HG03135 (cell line): ENCODE measurements at regions not wholly inside any gene's neighbourhood (a gene's known extent, or its start where the extent isn't known, plus 50 kb on each side); places are given as distances from the start of the nearest gene placed in this dataset.

ENCODE experiments used
- ATAC-seq: cut with Tn5 transposase; IDR thresholded peaks from one replicate; pipeline ENCODE4 v1.9.1; 2021; ENCODE audit warnings: mild to moderate bottlenecking, moderate library complexity; ENCODE audit not compliant: unreplicated experiment

- ATAC-seq = no peak
These were observed 79.0 kb upstream of the ZNF536 start for GRCh38 chr19:30293051-30293785.

- no peak for ATAC-seq
These were observed 74.2 kb upstream of the ZNF536 start for GRCh38 chr19:30297969-30298368.

- no peak for ATAC-seq
These were observed 69.0 kb upstream of the ZNF536 start for GRCh38 chr19:30303131-30303654.

- no peak for ATAC-seq
These were observed 67.6 kb upstream of the ZNF536 start for GRCh38 chr19:30304540-30304939.

- ATAC-seq = no peak
These were observed 66.7 kb upstream of the ZNF536 start for GRCh38 chr19:30305346-30306060.

- ATAC-seq = no peak
These were observed 64.8 kb upstream of the ZNF536 start for GRCh38 chr19:30307191-30307974.

DNA sequence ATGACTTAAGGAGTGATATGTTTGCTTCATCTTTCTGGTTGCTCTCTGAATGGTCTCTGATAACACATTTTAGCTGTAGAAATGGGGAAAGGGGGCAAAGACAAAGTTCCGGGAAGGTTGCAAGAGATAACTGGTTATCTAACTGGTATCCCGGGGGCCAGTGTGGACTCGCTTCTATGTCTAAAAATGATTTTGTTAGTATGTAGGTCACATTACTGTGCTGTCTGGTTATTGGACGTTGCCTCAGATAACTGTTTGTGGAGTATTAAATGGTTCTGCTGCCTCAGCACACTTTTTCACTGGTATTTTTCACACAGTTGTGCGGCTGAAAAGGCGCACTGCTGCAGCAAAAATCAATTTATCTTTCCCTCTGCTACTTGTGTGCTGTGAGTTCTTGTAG lies 63.0 kb upstream of the ZNF536 start:
- ATAC-seq = no peak

- no peak for ATAC-seq
These were observed 62.1 kb upstream of the ZNF536 start for GRCh38 chr19:30309905-30310601.

GRCh38 chr19:30310602-30311263 lies 61.5 kb upstream of the ZNF536 start:
- no peak for ATAC-seq

DNA sequence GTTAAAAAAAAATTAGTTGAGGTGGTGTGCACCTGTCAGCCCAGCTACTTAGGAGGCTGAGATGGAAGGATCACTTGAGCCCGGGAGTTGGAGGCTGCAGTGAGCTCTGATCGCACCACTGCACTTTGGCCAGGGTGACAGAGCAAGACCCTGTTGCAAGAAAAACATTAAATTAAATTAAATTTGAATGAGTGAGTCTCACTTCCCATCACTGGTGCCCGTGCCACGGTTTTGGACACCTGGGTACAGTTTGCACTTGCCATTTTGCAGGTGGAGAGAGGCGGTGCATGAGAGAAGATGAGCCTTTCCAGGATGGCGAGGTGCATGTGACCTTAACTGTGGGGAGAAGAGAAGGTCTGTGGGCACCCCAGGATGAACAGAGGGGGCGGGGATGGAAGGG lies 60.3 kb upstream of the ZNF536 start:
- no peak for ATAC-seq

- no peak for ATAC-seq
These were observed 59.4 kb upstream of the ZNF536 start for GRCh38 chr19:30312582-30313352.

GRCh38 chr19:30313353-30313750 lies 58.8 kb upstream of the ZNF536 start:
- no peak for ATAC-seq

DNA sequence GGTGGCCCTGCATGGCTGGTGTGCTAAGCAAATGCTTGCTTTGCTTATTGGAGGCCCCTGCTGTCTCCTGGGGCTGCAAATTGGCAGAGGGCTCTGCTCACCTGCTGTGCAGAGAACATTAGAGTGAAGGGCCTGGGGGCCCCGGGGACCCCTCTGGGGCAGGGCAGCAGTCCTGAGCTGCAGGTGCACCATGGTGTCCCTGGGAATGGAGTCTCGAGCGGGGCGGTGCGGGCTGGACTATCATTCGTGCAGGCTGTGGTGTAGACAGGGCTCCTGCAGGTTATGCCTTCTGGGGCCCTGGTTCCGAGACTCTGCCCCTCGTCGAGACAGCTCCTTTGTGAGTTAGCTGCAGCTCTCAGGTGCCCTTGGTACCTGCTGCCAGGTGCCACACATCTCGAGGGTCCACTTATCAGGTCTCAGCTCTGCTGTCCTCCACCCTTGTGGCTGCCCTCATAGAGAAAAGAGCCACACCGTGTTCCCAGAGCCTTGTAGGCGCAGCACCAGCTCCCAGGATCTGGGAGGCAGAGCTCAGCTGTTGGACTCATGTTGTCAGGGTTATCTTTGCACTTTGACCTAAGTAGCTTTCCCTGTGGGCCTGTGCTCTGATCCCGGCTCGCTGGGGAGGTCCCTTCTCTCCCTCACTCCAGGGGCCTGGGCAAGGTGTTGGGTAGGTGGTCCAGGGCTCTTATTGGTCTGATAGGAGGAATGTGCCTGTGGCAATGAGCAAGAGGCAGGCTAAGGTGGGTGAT lies 58.0 kb upstream of the ZNF536 start:
- no peak for ATAC-seq

DNA sequence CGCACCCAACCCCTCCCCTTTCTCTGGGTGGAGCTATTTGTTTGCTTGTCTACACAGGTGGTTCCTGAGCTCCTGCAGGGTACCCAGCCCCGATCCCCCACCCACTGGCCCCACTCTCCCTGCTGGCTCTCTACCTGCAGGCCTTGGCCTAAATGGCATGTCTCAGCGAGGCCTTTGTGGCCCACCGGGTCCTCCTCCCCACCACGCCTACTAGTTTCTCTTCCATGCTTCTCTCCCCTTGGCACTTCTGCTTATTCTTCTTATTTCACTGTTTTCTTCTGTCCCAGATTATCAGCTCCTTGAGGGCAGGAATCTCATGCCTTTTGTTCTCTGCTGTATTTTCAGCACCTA lies 57.4 kb upstream of the ZNF536 start:
- no peak for ATAC-seq

GRCh38 chr19:30315159-30315558 lies 57.0 kb upstream of the ZNF536 start:
- ATAC-seq = no peak

DNA sequence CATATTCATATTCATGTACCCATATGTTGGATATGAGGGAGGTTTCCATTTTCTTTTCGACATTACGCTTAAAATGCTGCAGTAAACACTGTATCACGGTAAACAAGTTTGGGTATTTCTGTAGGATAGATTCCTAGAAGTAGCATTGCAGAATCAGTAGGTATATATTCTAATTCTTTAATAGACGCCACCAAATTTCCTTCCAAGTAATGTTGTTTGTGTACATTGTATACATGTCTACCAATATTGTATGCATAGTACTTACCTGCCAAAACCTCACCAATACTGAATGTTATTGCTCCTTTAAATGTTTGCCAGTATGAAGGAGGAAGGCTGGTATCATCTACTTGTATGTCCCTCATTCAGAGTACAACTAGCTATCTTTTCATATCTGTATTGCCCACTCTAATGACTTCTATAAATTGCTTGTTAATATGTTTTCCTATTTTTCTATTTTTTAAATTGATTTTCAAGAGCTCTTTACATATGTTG lies 56.1 kb upstream of the ZNF536 start:
- no peak for ATAC-seq

DNA sequence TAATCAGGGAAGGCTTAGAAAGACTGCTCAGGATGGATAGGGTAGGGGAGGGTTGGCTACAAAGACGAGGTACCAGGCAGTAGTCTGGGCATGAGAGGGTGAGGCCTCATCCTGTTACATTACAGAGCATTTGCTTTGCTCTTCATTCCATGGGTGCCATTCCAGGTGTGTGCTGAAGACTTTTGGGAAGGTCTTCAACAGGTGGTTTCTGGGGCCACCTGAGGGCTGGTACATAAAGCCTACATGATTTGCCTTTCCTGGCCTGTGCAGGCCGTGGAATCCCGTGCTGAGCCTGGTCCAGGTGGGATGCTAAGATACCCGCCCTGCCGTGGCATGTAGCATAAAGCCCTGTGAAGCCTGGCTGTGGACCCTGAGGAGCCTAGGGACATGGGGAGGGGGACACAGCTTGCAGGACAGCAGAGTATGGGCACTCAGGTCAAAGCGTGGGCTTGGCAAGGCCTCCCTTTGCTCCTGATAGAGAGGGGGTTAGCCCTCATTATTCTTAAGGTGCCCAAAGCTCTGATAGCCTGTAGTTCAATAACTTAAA lies 55.6 kb upstream of the ZNF536 start:
- no peak for ATAC-seq

DNA sequence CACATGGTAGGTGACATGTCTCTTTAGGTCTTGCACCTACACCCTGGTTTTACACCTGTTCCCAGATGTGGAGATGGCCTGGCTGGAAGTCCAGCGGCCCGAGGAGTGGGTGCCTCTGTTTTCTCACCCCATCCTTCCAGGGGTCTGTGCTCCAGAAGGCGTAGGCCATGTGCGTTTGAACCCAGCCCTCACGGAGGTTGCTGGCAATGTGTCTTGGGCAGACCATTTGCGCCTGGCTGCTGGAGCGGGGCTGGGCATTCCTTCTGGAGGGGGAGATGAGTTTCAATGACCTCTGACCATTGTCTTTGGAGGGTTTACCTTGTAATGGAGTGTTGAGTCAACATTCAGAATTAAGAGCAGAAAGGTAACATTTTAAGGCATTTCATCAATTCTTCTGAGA lies 54.8 kb upstream of the ZNF536 start:
- ATAC-seq = no peak

DNA sequence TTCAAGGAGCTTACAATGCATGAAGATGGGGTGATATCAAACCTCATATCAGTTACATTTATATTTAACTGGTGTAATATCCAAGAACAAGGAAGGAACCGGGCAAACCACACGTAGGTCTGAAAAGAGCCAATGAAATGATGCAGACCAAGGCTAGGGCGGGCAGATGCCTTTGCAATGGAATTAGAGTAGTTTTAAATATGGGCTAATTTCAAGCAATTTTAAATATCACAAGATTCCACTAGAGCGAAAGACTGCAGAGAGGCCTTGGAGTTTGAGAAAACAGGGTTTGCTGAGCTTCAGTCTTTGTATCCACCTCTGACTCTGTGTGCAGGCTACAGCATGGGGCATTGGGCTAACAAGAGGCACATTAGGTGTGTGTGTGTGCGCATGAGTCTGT lies 53.9 kb upstream of the ZNF536 start:
- ATAC-seq = no peak
